ENCODE measurements at regions not wholly inside any gene's neighbourhood (a gene's known extent, or its start where the extent isn't known, plus 50 kb on each side); places are given as distances from the start of the nearest gene placed in this dataset.

GRCh38 chr7:46613551-46613950 is 692.5 kb upstream of the IGFBP3 start:
- no peak for TF ChIP-seq TCF7L2 (IDR thresholded peaks at IDR 0.05; ENCODE audit: borderline replicate concordance, extremely low read depth, insufficient read depth, insufficient read length)
- no peak for TF ChIP-seq CTCF (IDR thresholded peaks at IDR 0.05 in 2 of 3, conservative IDR thresholded peaks at IDR 0.05 in 1 of 3; ENCODE audit: borderline replicate concordance in 1 of 3, insufficient read depth in 1 of 3, low read depth in 2 of 3, low read length in 2 of 3)
- TF ChIP-seq CBX3 (IDR thresholded peaks at IDR 0.05; ENCODE audit: low read depth): no peak
- no peak for TF ChIP-seq EZH2 (IDR thresholded peaks at IDR 0.05)
